H1 (cell line): ENCODE measurements at regions not wholly inside any gene's neighbourhood (a gene's known extent, or its start where the extent isn't known, plus 50 kb on each side); places are given as distances from the start of the nearest gene placed in this dataset.

Experiments used
- EP300 ChIP-seq, 2 experiments: IDR thresholded peaks; 1 replicate in 1 of 2; 2 replicates in 1 of 2; pipeline ENCODE4 v1.6.1; 2011 to 2012; ENCODE audit warnings: low read depth in 2 of 2, low read length in 2 of 2, mild to moderate bottlenecking in 2 of 2, borderline replicate concordance in 1 of 2, inconsistent platforms in 1 of 2, moderate library complexity in 1 of 2
- EZH2 ChIP-seq: fragments of 200-600 bp; sonication (generic); IDR thresholded peaks from 2 replicates; pipeline ENCODE4 v1.7.1; 2012; ENCODE audit warnings: low read depth, mild to moderate bottlenecking, moderate library complexity, low read length, inconsistent platforms; ENCODE audit not compliant: severe bottlenecking
- RNF2 ChIP-seq: fragments of 200-900, 300-1000 bp; sonication (generic); IDR thresholded peaks from 2 replicates; pipeline ENCODE4 v1.7.1; 2016; ENCODE audit warnings: borderline replicate concordance, low read depth, mild to moderate bottlenecking, antibody characterized with exemption, low read length; ENCODE audit not compliant: poor library complexity, severe bottlenecking; ENCODE audit errors: missing control alignments
- TAF1 ChIP-seq: IDR thresholded peaks from 2 replicates; pipeline ENCODE4 v1.6.1; 2011; ENCODE audit warnings: mild to moderate bottlenecking, low read depth, low read length
- TF ChIP-seq, protein P1 (sequence below), 3 experiments: IDR thresholded peaks; 1 replicate in 2 of 3; 2 replicates in 1 of 3; pipeline versions ENCODE4 v1.5.1 to v1.6.1; 2011; ENCODE audit warnings: low read length in 3 of 3, mild to moderate bottlenecking in 3 of 3, inconsistent platforms in 2 of 3, low read depth in 1 of 3, moderate library complexity in 1 of 3; ENCODE audit not compliant: insufficient read depth in 1 of 3; ENCODE audit errors: control extremely low read depth in 1 of 3

DNA sequence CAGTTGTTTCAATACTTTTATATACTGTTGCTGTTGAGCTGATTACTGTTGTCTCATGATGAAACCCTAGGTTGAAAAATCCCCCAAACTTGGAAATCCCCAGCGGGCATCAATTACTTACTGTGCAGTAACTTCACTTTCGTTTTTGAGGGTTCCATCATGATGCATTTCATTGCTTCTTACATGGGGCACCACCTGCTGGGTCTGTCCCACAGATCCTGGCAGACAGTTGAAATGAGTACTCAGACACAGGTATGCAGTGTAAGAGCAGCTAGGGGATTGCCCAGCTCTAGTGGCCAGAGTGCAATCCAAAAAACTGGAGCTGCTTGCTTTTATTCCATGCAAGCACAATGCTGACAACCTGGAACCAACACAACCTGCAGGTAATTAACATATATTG is 132.5 kb upstream of the ZNF91 start:
- no peak for TF ChIP-seq TAF1
- TF ChIP-seq EZH2 = no peak
- TF ChIP-seq, protein P1, sequence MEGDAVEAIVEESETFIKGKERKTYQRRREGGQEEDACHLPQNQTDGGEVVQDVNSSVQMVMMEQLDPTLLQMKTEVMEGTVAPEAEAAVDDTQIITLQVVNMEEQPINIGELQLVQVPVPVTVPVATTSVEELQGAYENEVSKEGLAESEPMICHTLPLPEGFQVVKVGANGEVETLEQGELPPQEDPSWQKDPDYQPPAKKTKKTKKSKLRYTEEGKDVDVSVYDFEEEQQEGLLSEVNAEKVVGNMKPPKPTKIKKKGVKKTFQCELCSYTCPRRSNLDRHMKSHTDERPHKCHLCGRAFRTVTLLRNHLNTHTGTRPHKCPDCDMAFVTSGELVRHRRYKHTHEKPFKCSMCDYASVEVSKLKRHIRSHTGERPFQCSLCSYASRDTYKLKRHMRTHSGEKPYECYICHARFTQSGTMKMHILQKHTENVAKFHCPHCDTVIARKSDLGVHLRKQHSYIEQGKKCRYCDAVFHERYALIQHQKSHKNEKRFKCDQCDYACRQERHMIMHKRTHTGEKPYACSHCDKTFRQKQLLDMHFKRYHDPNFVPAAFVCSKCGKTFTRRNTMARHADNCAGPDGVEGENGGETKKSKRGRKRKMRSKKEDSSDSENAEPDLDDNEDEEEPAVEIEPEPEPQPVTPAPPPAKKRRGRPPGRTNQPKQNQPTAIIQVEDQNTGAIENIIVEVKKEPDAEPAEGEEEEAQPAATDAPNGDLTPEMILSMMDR (IDR thresholded peaks at IDR 0.05; ENCODE audit: control extremely low read depth in 1 of 3, insufficient read depth in 1 of 3, low read depth in 1 of 3, low read length in 3 of 3) = no peak
- TF ChIP-seq EP300 (IDR thresholded peaks at IDR 0.05; ENCODE audit: borderline replicate concordance in 1 of 2, low read depth in 2 of 2, low read length in 2 of 2) = no peak
- no peak for TF ChIP-seq RNF2
